Mesenchymal stem cell (in vitro differentiated cells and primary cell): ENCODE measurements at regions not wholly inside any gene's neighbourhood (a gene's known extent, or its start where the extent isn't known, plus 50 kb on each side); places are given as distances from the start of the nearest gene placed in this dataset.
A peak's percentile ranks its signal among the peaks of the same experiment; 100 is the strongest.

ENCODE experiments used
- DNase-seq: peaks from one replicate; pipeline ENCODE4 v3.0.0-alpha.2; 2013
- H2AFZ ChIP-seq: one replicate; pipeline ENCODE4 v1.6.1; 2013; ENCODE audit warnings: low read depth, mild to moderate bottlenecking, control low read depth, inconsistent platforms, low read length, moderate library complexity
- H2AK5ac ChIP-seq: 2 replicates; pipeline ENCODE4 v1.6.1; 2013; ENCODE audit warnings: low read length, moderate library complexity, mild to moderate bottlenecking, inconsistent platforms; ENCODE audit not compliant: severe bottlenecking
- H2BK120ac ChIP-seq: one replicate; pipeline ENCODE4 v1.6.1; 2013; ENCODE audit warnings: low read depth, mild to moderate bottlenecking, inconsistent platforms, low read length, moderate library complexity
- H2BK12ac ChIP-seq, 2 experiments: one replicate each; pipeline ENCODE4 v1.6.1; 2013; ENCODE audit warnings: inconsistent platforms in 2 of 2, low read length in 2 of 2, mild to moderate bottlenecking in 2 of 2, moderate library complexity in 2 of 2, control low read depth in 1 of 2
- H2BK15ac ChIP-seq: one replicate; pipeline ENCODE4 v1.6.1; 2013; ENCODE audit warnings: mild to moderate bottlenecking, low read depth, inconsistent platforms; ENCODE audit not compliant: poor library complexity, severe bottlenecking
- H2BK5ac ChIP-seq: 2 replicates; pipeline ENCODE4 v1.6.1; 2013; ENCODE audit warnings: low read depth, mild to moderate bottlenecking, low read length, control low read depth, inconsistent platforms; ENCODE audit not compliant: poor library complexity, severe bottlenecking
- H3K14ac ChIP-seq, 2 experiments: one replicate each; pipeline ENCODE4 v1.6.1; 2013; ENCODE audit warnings: inconsistent platforms in 2 of 2, low read length in 2 of 2, control low read depth in 1 of 2, mild to moderate bottlenecking in 1 of 2, moderate library complexity in 1 of 2
- H3K18ac ChIP-seq, 2 experiments: one replicate each; pipeline ENCODE4 v1.6.1; 2013; ENCODE audit warnings: inconsistent platforms in 2 of 2, low read length in 2 of 2, control low read depth in 1 of 2, low read depth in 1 of 2, mild to moderate bottlenecking in 1 of 2
- H3K23ac ChIP-seq, 2 experiments: one replicate each; pipeline ENCODE4 v1.6.1; 2013; ENCODE audit warnings: inconsistent platforms in 2 of 2, low read length in 2 of 2, mild to moderate bottlenecking in 2 of 2, moderate library complexity in 2 of 2, control low read depth in 1 of 2
- H3K27ac ChIP-seq: 2 replicates; pipeline ENCODE4 v1.5.1; 2013; ENCODE audit warnings: mild to moderate bottlenecking, moderate library complexity, low read length, control low read depth, inconsistent platforms; ENCODE audit not compliant: poor library complexity, severe bottlenecking
- H3K27me3 ChIP-seq, 2 experiments: 2 replicates each; pipeline versions ENCODE4 v1.6.1 to v1.7.0; 2013; ENCODE audit warnings: low read length in 2 of 2, mild to moderate bottlenecking in 2 of 2, moderate library complexity in 2 of 2, control low read depth in 1 of 2, inconsistent platforms in 1 of 2; ENCODE audit not compliant: control insufficient read depth in 1 of 2, insufficient read depth in 1 of 2
- H3K36me3 ChIP-seq, 2 experiments: 2 replicates each; pipeline versions ENCODE4 v1.6.1 to v1.7.0; 2013; ENCODE audit warnings: low read length in 2 of 2, control low read depth in 1 of 2, inconsistent platforms in 1 of 2, low read depth in 1 of 2, mild to moderate bottlenecking in 1 of 2; ENCODE audit not compliant: insufficient read depth in 2 of 2, control insufficient read depth in 1 of 2
- H3K4ac ChIP-seq, 2 experiments: one replicate each; pipeline ENCODE4 v1.6.1; 2013; ENCODE audit warnings: inconsistent platforms in 2 of 2, low read length in 2 of 2, mild to moderate bottlenecking in 2 of 2, moderate library complexity in 2 of 2, control low read depth in 1 of 2, low read depth in 1 of 2
- H3K4me1 ChIP-seq: 2 replicates; pipeline ENCODE4 v1.6.1; 2013; ENCODE audit warnings: low read depth, low read length, control low read depth; ENCODE audit not compliant: control insufficient read depth, insufficient read depth
- H3K4me2 ChIP-seq: 2 replicates; pipeline ENCODE4 v1.6.1; 2013; ENCODE audit warnings: low read length, mild to moderate bottlenecking, inconsistent platforms; ENCODE audit not compliant: poor library complexity, severe bottlenecking
- H3K4me3 ChIP-seq, 2 experiments: 2 replicates each; pipeline versions ENCODE4 v1.5.1 to v1.7.0; 2013; ENCODE audit warnings: low read length in 2 of 2, mild to moderate bottlenecking in 2 of 2, control low read depth in 1 of 2, low read depth in 1 of 2; ENCODE audit not compliant: insufficient read depth in 1 of 2
- H3K79me1 ChIP-seq: replicated peaks from 2 replicates; pipeline ENCODE4 v1.6.1; 2013; ENCODE audit warnings: mild to moderate bottlenecking, control low read depth, low read length, inconsistent platforms; ENCODE audit not compliant: poor library complexity, severe bottlenecking
- H3K9ac ChIP-seq: 2 replicates; pipeline ENCODE4 v1.7.0; 2013; ENCODE audit warnings: mild to moderate bottlenecking, low read length, moderate library complexity
- H3K9me3 ChIP-seq: 2 replicates; pipeline ENCODE4 v1.7.0; 2013; ENCODE audit warnings: mild to moderate bottlenecking, low read length; ENCODE audit not compliant: control insufficient read depth
- H4K8ac ChIP-seq: one replicate; pipeline ENCODE4 v1.6.1; 2013; ENCODE audit warnings: inconsistent platforms, mild to moderate bottlenecking, low read length, moderate library complexity
- H4K91ac ChIP-seq: one replicate; pipeline ENCODE4 v1.6.1; 2013; ENCODE audit warnings: mild to moderate bottlenecking, low read length, inconsistent platforms
- WGBS: methylation state at CpG from one replicate; pipeline ENCODE4 v1.1.7; 2013; ENCODE audit warnings: mixed read lengths; 5-methylcytosine and 5-hydroxymethylcytosine counted together

DNA sequence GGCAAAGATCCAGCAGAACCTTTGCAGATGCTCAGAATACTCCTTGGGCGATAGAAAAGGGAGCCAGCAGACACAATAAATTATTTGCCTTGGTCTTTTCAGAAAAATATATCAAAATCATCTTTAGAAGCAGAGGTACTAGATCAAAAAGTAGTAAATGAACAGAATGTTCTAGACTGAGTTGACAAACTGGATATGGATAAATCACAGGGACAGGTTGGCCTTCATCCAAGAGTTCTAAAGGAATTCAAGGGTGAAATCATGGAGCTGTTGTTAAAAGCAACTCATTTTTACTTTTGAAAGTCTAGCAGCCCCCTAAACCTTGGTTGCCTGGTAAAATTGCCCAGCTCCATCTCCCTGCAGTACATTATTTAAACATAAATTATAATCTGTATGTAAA, 99.1 kb downstream of the PLCE1 start:
- Histone ChIP-seq H3K23ac (no peak overlapping the region), H3K9ac (no peak overlapping the region), H3K36me3 (no peaks in the 10 kb centered on the region), H3K27ac (no peak overlapping the region), H3K4me1 (peaks cover 2% of the 10 kb centered on the region), H3K27me3 (no peaks in the 10 kb centered on the region), H4K8ac (no peak overlapping the region), H3K9me3 (no peaks in the 10 kb centered on the region), H2AK5ac (no peak overlapping the region), H3K4me3 (no peak overlapping the region), H3K14ac (no peak overlapping the region), H4K91ac (no peak overlapping the region), H2BK12ac (no peak overlapping the region), H3K18ac (no peak overlapping the region), H2BK120ac (no peak overlapping the region), H3K79me1 (peaks cover 3% of the 10 kb centered on the region), H2AFZ (no peak overlapping the region), H2BK15ac (no peak overlapping the region), H2BK5ac (no peak overlapping the region), H3K4ac (no peak overlapping the region), H3K4me2 (no peak overlapping the region)
- peak; percentile 46 for DNase-seq
- WGBS: 100% methylated on average over 1 of the region's 1 CpG

DNA sequence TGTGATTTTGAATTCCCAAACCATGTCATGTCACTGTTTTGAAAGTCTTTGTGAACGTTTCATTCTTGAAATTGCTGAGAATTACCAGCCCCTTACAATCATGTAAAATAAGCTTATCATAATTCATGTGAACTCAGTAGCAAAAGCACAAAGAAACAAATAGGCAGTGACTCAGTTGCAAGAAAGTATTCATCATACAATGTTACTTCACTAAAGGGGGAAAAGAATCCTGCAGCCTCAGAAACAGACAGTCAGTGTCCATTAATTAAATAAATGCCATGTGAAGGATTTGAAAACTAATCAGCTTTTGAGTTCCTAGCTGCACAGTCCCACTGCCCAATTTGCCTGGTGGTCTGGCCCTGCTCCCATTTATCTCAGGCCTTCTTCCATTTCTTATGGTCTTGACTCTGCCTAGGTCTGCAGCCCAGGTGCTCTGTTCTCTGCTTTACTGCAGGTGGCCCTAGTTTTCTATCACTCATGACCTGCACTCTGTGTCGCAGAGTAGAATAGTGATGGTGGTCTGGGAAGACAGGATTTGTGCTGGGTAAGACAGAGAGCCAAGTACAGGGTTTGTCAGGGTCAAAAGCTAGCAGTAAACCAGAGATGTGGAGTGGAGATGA, 99.7 kb downstream of the PLCE1 start:
- H3K14ac ChIP-seq: no peak overlapping the region
- no peak overlapping the region for H2BK5ac ChIP-seq
- H3K23ac ChIP-seq: no peak overlapping the region
- H2AK5ac ChIP-seq: no peak overlapping the region
- H2BK12ac ChIP-seq: no peak overlapping the region
- no peak for DNase-seq
- H3K36me3 ChIP-seq: no peaks in the 10 kb centered on the region
- no peak overlapping the region for H2BK120ac ChIP-seq
- no peak overlapping the region for H4K91ac ChIP-seq
- 78% methylated on average over 2 of the region's 2 CpGs for WGBS
- no peak overlapping the region for H2AFZ ChIP-seq
- peaks cover 3% of the 10 kb centered on the region for H3K79me1 ChIP-seq
- no peak overlapping the region for H2BK15ac ChIP-seq
- no peaks in the 10 kb centered on the region for H3K9me3 ChIP-seq
- H4K8ac ChIP-seq: no peak overlapping the region
- H3K4me3 ChIP-seq: no peak overlapping the region
- no peak overlapping the region for H3K27ac ChIP-seq
- H3K18ac ChIP-seq: no peak overlapping the region
- no peak overlapping the region for H3K4me2 ChIP-seq
- peaks cover 2% of the 10 kb centered on the region for H3K4me1 ChIP-seq
- no peak overlapping the region for H3K4ac ChIP-seq
- H3K27me3 ChIP-seq: no peaks in the 10 kb centered on the region
- no peak overlapping the region for H3K9ac ChIP-seq

DNA sequence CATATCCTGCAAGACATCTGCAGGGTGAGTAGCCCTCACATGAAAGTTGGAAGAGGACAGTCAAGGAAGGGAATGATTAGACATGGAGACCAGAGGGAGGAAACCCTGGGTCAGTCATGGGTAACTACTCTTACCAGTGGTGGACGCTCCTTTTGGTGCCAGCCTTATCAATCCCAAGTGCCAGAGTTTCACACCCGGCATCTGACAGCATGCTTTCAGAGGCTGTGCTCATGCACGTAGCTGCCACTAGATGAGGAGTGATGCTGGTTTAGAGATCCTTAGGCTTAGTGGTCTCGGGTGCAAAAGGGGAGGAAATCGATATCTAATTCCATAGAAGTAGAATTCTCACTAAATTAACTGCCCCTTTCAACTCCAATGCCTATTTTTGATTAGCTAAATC, 100.8 kb downstream of the PLCE1 start:
- Histone ChIP-seq H3K9ac (no peak overlapping the region), H2AFZ (no peak overlapping the region), H3K4me3 (no peak overlapping the region), H4K8ac (no peak overlapping the region), H3K4me1 (peaks cover 2% of the 10 kb centered on the region), H3K23ac (no peak overlapping the region), H2BK12ac (no peak overlapping the region), H3K14ac (no peak overlapping the region), H3K27me3 (no peaks in the 10 kb centered on the region), H3K27ac (no peak overlapping the region), H3K18ac (no peak overlapping the region), H3K4me2 (no peak overlapping the region), H2AK5ac (no peak overlapping the region), H4K91ac (no peak overlapping the region), H2BK15ac (no peak overlapping the region), H3K79me1 (peaks cover 3% of the 10 kb centered on the region), H3K36me3 (no peaks in the 10 kb centered on the region), H2BK5ac (no peak overlapping the region), H3K9me3 (no peaks in the 10 kb centered on the region), H3K4ac (no peak overlapping the region), H2BK120ac (no peak overlapping the region)
- WGBS: 89% methylated on average over 4 of the region's 5 CpGs
- no peak for DNase-seq

DNA sequence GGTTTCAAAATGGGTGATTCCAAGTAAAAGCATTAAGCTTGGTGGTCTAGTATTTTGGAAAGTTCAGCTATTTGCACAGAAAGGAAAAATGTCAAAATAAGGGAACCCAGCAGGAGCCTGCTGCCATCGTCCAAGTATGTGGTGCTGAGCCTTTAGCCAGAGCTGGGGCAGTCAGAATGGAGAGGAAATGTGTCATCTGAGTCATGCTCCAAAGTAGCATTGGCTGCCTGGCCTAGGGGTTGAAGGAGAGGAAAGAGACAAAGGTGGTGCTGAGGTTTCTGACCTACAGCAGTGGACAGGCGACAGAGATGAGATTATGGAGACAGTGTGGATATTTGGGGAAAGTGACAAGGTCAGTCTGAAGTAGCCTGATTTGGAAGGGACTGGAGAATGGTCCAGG, 103.9 kb downstream of the PLCE1 start:
- Histone ChIP-seq H3K4ac (no peak overlapping the region), H3K36me3 (no peaks in the 10 kb centered on the region), H3K9ac (no peak overlapping the region), H3K27me3 (peaks cover 0 to 6% of the 10 kb centered on the region in 2 experiments), H3K23ac (no peak overlapping the region), H2BK12ac (no peak overlapping the region), H2BK15ac (no peak overlapping the region), H3K4me2 (no peak overlapping the region), H3K18ac (no peak overlapping the region), H2BK5ac (no peak overlapping the region), H3K79me1 (peaks cover 2% of the 10 kb centered on the region), H3K14ac (no peak overlapping the region), H2AFZ (no peak overlapping the region), H3K4me3 (no peak overlapping the region), H4K91ac (no peak overlapping the region), H2AK5ac (no peak overlapping the region), H2BK120ac (no peak overlapping the region), H3K4me1 (peaks cover 7% of the 10 kb centered on the region), H4K8ac (no peak overlapping the region), H3K27ac (no peak overlapping the region), H3K9me3 (no peaks in the 10 kb centered on the region)
- DNase-seq: peak; percentile 24
- WGBS: 62% methylated on average over 2 of the region's 2 CpGs
